Parathyroid adenoma (tissue), 2 donors: ENCODE measurements at regions not wholly inside any gene's neighbourhood (a gene's known extent, or its start where the extent isn't known, plus 50 kb on each side); places are given as distances from the start of the nearest gene placed in this dataset.

Experiments used
- H2AFZ ChIP-seq: fragments of 300-600 bp; sonication (generic); one replicate; pipeline ENCODE4 v1.7.0; 2017; ENCODE audit warnings: antibody characterized with exemption, mild to moderate bottlenecking
- H3K27ac ChIP-seq: fragments of 300-600 bp; sonication (generic); one replicate; pipeline ENCODE4 v1.7.0; 2017
- H3K27me3 ChIP-seq: fragments of 300-600 bp; sonication (generic); one replicate; pipeline ENCODE4 v1.7.0; 2017; ENCODE audit warnings: low read length; ENCODE audit not compliant: control insufficient read depth, insufficient read depth
- H3K36me3 ChIP-seq: fragments of 300-600 bp; sonication (generic); one replicate; pipeline ENCODE4 v1.7.0; 2017; ENCODE audit warnings: low read length; ENCODE audit not compliant: control insufficient read depth, insufficient read depth
- H3K4me1 ChIP-seq: fragments of 300-600 bp; sonication (generic); one replicate; pipeline ENCODE4 v1.7.0; 2017; ENCODE audit warnings: control low read depth
- H3K4me2 ChIP-seq: fragments of 300-600 bp; sonication (generic); one replicate; pipeline ENCODE4 v1.7.0; 2017; ENCODE audit warnings: low read length
- H3K4me3 ChIP-seq: fragments of 300-600 bp; sonication (generic); one replicate; pipeline ENCODE4 v1.7.0; 2017; ENCODE audit warnings: low read depth, low read length
- H3K79me2 ChIP-seq: fragments of 300-600 bp; sonication (generic); one replicate; pipeline ENCODE4 v1.7.0; 2017; ENCODE audit warnings: control low read depth
- H3K9ac ChIP-seq: fragments of 300-600 bp; sonication (generic); one replicate; pipeline ENCODE4 v1.7.0; 2017; ENCODE audit warnings: mild to moderate bottlenecking
- H3K9me3 ChIP-seq: fragments of 300-600 bp; sonication (generic); one replicate; pipeline ENCODE4 v1.7.0; 2017; ENCODE audit warnings: low read length; ENCODE audit not compliant: control insufficient read depth
- CTCF ChIP-seq: fragments of 300-600 bp; sonication (generic); IDR thresholded peaks from one replicate; pipeline ENCODE4 v1.7.0; 2017; ENCODE audit warnings: antibody characterized with exemption, mild to moderate bottlenecking
- donor health status: primary hyperparathyroidism.

- TF ChIP-seq CTCF, result no peak
- no peak overlapping the region for H3K4me3 ChIP-seq
Measured at GRCh38 chr17:77906377-77906871, 52.1 kb upstream of the TNRC6C start.

GRCh38 chr17:77907497-77908461 is 50.7 kb upstream of the TNRC6C start:
- H3K4me3 ChIP-seq, result no peak overlapping the region
- no peaks in the 10 kb centered on the region for H3K36me3 ChIP-seq
- no peaks in the 10 kb centered on the region for H3K4me1 ChIP-seq
- H3K27me3 ChIP-seq, result no peaks in the 10 kb centered on the region
- H3K27ac ChIP-seq, result no peak overlapping the region
- H3K4me2 ChIP-seq, result no peak overlapping the region
- H2AFZ ChIP-seq, result no peak overlapping the region
- TF ChIP-seq CTCF, result no peak
- no peaks in the 10 kb centered on the region for H3K79me2 ChIP-seq
- H3K9ac ChIP-seq, result no peak overlapping the region
- no peaks in the 10 kb centered on the region for H3K9me3 ChIP-seq

More at GRCh38 chr17:77906377-77906871, 52.1 kb upstream of the TNRC6C start:
- no peaks in the 10 kb centered on the region for H3K36me3 ChIP-seq
- no peak overlapping the region for H3K27ac ChIP-seq
- H3K27me3 ChIP-seq, result no peaks in the 10 kb centered on the region
- no peak overlapping the region for H2AFZ ChIP-seq
- no peaks in the 10 kb centered on the region for H3K79me2 ChIP-seq
- H3K4me1 ChIP-seq, result no peaks in the 10 kb centered on the region
- no peak overlapping the region for H3K9ac ChIP-seq
- H3K4me2 ChIP-seq, result no peak overlapping the region
- H3K9me3 ChIP-seq, result no peaks in the 10 kb centered on the region

- H3K4me2 ChIP-seq, result no peak overlapping the region
- H2AFZ ChIP-seq, result no peak overlapping the region
- H3K79me2 ChIP-seq, result no peaks in the 10 kb centered on the region
- H3K4me3 ChIP-seq, result no peak overlapping the region
- no peaks in the 10 kb centered on the region for H3K4me1 ChIP-seq
- no peaks in the 10 kb centered on the region for H3K9me3 ChIP-seq
- no peak overlapping the region for H3K9ac ChIP-seq
- H3K27ac ChIP-seq, result no peak overlapping the region
- TF ChIP-seq CTCF, result no peak
- H3K27me3 ChIP-seq, result no peaks in the 10 kb centered on the region
- H3K36me3 ChIP-seq, result no peaks in the 10 kb centered on the region
Measured at GRCh38 chr17:77908501-77908900, 50.0 kb upstream of the TNRC6C start.
